ENCODE measurements at regions not wholly inside any gene's neighbourhood (a gene's known extent, or its start where the extent isn't known, plus 50 kb on each side); places are given as distances from the start of the nearest gene placed in this dataset.

- no peak for TF ChIP-seq EZH2 (IDR thresholded peaks at IDR 0.05; ENCODE audit: borderline replicate concordance, low read length)
- peak; percentile 50 for TF ChIP-seq CTCF (IDR thresholded peaks at IDR 0.05; ENCODE audit: low read length)
- H3K4me1 ChIP-seq (ENCODE audit: insufficient read depth, low read length, severe bottlenecking): no peaks in the 10 kb centered on the region
- H3K9me3 ChIP-seq (ENCODE audit: low read length): peaks cover 7% of the 10 kb centered on the region; the same call in 1 of the 2 replicates
- H3K9ac ChIP-seq (ENCODE audit: low read length): no peak overlapping the region
- H3K9me2 ChIP-seq (ENCODE audit: low read depth, low read length): no peaks in the 10 kb centered on the region
- H3K36me3 ChIP-seq (ENCODE audit: insufficient read depth, low read length): no peaks in the 10 kb centered on the region
- H3F3A ChIP-seq (ENCODE audit: insufficient read depth, low read length): no peaks in the 10 kb centered on the region
- no peak overlapping the region for H2AFZ ChIP-seq (ENCODE audit: low read length)
- H3K27me3 ChIP-seq (ENCODE audit: insufficient read depth, low read length): no peaks in the 10 kb centered on the region
- no peak overlapping the region for H3K4me2 ChIP-seq (ENCODE audit: low read length)
- H3K79me2 ChIP-seq (ENCODE audit: insufficient read depth, low read length): no peaks in the 10 kb centered on the region
- H4K20me1 ChIP-seq (ENCODE audit: insufficient read depth, low read length): no peaks in the 10 kb centered on the region
- H3K4me3 ChIP-seq (ENCODE audit: low read depth, low read length, poor library complexity, severe bottlenecking): no peak overlapping the region
- no peak overlapping the region for H3K27ac ChIP-seq (ENCODE audit: low read depth, low read length, poor library complexity, severe bottlenecking)
Observed at GRCh38 chr11:60625262-60625661, 74.2 kb upstream of the MS4A8 start.

GRCh38 chr11:60629399-60629798 is 70.0 kb upstream of the MS4A8 start:
- Histone ChIP-seq H3K4me3 (ENCODE audit: low read depth, low read length, poor library complexity, severe bottlenecking) (no peak overlapping the region), H3K9me3 (ENCODE audit: low read length) (peaks cover 2% of the 10 kb centered on the region; the same call in 1 of the 2 replicates), H3K4me1 (ENCODE audit: insufficient read depth, low read length, severe bottlenecking) (no peaks in the 10 kb centered on the region), H3K27ac (ENCODE audit: low read depth, low read length, poor library complexity, severe bottlenecking) (no peak overlapping the region), H3K9ac (ENCODE audit: low read length) (no peak overlapping the region), H3K79me2 (ENCODE audit: insufficient read depth, low read length) (no peaks in the 10 kb centered on the region), H3K4me2 (ENCODE audit: low read length) (no peak overlapping the region), H3K9me2 (ENCODE audit: low read depth, low read length) (no peaks in the 10 kb centered on the region), H4K20me1 (ENCODE audit: insufficient read depth, low read length) (no peaks in the 10 kb centered on the region), H3F3A (ENCODE audit: insufficient read depth, low read length) (no peaks in the 10 kb centered on the region), H3K27me3 (ENCODE audit: insufficient read depth, low read length) (no peaks in the 10 kb centered on the region), H2AFZ (ENCODE audit: low read length) (no peak overlapping the region), H3K36me3 (ENCODE audit: insufficient read depth, low read length) (no peaks in the 10 kb centered on the region)
- no peak for TF ChIP-seq EZH2 (IDR thresholded peaks at IDR 0.05; ENCODE audit: borderline replicate concordance, low read length)

GRCh38 chr11:60631944-60632343 is 67.5 kb upstream of the MS4A8 start:
- TF ChIP-seq CTCF (IDR thresholded peaks at IDR 0.05; ENCODE audit: low read length): no peak
- no peak for TF ChIP-seq EZH2 (IDR thresholded peaks at IDR 0.05; ENCODE audit: borderline replicate concordance, low read length)
- Histone ChIP-seq H3K4me1 (ENCODE audit: insufficient read depth, low read length, severe bottlenecking) (no peaks in the 10 kb centered on the region), H3F3A (ENCODE audit: insufficient read depth, low read length) (no peaks in the 10 kb centered on the region), H3K4me2 (ENCODE audit: low read length) (no peak overlapping the region), H3K9ac (ENCODE audit: low read length) (no peak overlapping the region), H2AFZ (ENCODE audit: low read length) (no peak overlapping the region), H3K9me2 (ENCODE audit: low read depth, low read length) (no peaks in the 10 kb centered on the region), H3K79me2 (ENCODE audit: insufficient read depth, low read length) (no peaks in the 10 kb centered on the region), H3K4me3 (ENCODE audit: low read depth, low read length, poor library complexity, severe bottlenecking) (no peak overlapping the region), H3K27ac (ENCODE audit: low read depth, low read length, poor library complexity, severe bottlenecking) (no peak overlapping the region), H4K20me1 (ENCODE audit: insufficient read depth, low read length) (no peaks in the 10 kb centered on the region), H3K36me3 (ENCODE audit: insufficient read depth, low read length) (no peaks in the 10 kb centered on the region), H3K27me3 (ENCODE audit: insufficient read depth, low read length) (no peaks in the 10 kb centered on the region), H3K9me3 (ENCODE audit: low read length) (no peaks in the 10 kb centered on the region)

- H3K4me3 ChIP-seq (ENCODE audit: low read depth, low read length, poor library complexity, severe bottlenecking): no peak overlapping the region
- no peak overlapping the region for H2AFZ ChIP-seq (ENCODE audit: low read length)
Observed at GRCh38 chr11:60633645-60634044, 65.8 kb upstream of the MS4A8 start.

More at GRCh38 chr11:60633645-60634044, 65.8 kb upstream of the MS4A8 start:
- Histone ChIP-seq H3K4me1 (ENCODE audit: insufficient read depth, low read length, severe bottlenecking) (no peaks in the 10 kb centered on the region), H3K9me3 (ENCODE audit: low read length) (no peaks in the 10 kb centered on the region), H3K27ac (ENCODE audit: low read depth, low read length, poor library complexity, severe bottlenecking) (no peak overlapping the region), H3K9me2 (ENCODE audit: low read depth, low read length) (no peaks in the 10 kb centered on the region), H3K27me3 (ENCODE audit: insufficient read depth, low read length) (no peaks in the 10 kb centered on the region), H4K20me1 (ENCODE audit: insufficient read depth, low read length) (no peaks in the 10 kb centered on the region), H3K9ac (ENCODE audit: low read length) (no peak overlapping the region), H3K79me2 (ENCODE audit: insufficient read depth, low read length) (no peaks in the 10 kb centered on the region), H3F3A (ENCODE audit: insufficient read depth, low read length) (no peaks in the 10 kb centered on the region), H3K4me2 (ENCODE audit: low read length) (no peak overlapping the region), H3K36me3 (ENCODE audit: insufficient read depth, low read length) (no peaks in the 10 kb centered on the region)
- no peak for TF ChIP-seq EZH2 (IDR thresholded peaks at IDR 0.05; ENCODE audit: borderline replicate concordance, low read length)
